ENCODE measurements at regions not wholly inside any gene's neighbourhood (a gene's known extent, or its start where the extent isn't known, plus 50 kb on each side); places are given as distances from the start of the nearest gene placed in this dataset.
A peak's percentile ranks its signal among the peaks of the same experiment; 100 is the strongest.

GRCh38 chr1:168472223-168472622 is 71.6 kb downstream of the XCL2 start:
- H3K27me3 Mint-ChIP-seq (ENCODE audit: low read depth in 3 of 3), result no peaks in the 10 kb centered on the region
- Histone ChIP-seq H3K79me2 (ENCODE audit: insufficient read depth, low read length) (no peaks in the 10 kb centered on the region), H3K9me3 (replicated peaks in 1 of 2; ENCODE audit: control insufficient read depth in 1 of 2, insufficient read depth in 1 of 2, low read length in 2 of 2) (peaks cover 0 to 6% of the 10 kb centered on the region in 2 donors), H3K36me3 (replicated peaks in 1 of 2; ENCODE audit: control insufficient read depth in 1 of 2, insufficient read depth in 2 of 2, low read length in 2 of 2) (no peaks in the 10 kb centered on the region), H3K27ac (ENCODE audit: low read depth in 1 of 2, low read length in 2 of 2) (no peak overlapping the region), H3K27me3 (ENCODE audit: control insufficient read depth in 2 of 2, insufficient read depth in 2 of 2, low read length in 2 of 2) (no peaks in the 10 kb centered on the region), H3K4me2 (replicated peaks; ENCODE audit: extremely low read depth, low read length, poor library complexity, severe bottlenecking) (no peak overlapping the region), H3K4me3 (replicated peaks in 1 of 3; ENCODE audit: low read depth in 2 of 3, low read length in 3 of 3) (no peak overlapping the region), H3K9ac (ENCODE audit: insufficient read depth, low read length, poor library complexity, severe bottlenecking) (no peak overlapping the region), H2AFZ (ENCODE audit: insufficient read depth, low read depth, low read length, poor library complexity, severe bottlenecking) (no peak overlapping the region), H3K4me1 (ENCODE audit: control insufficient read depth in 1 of 2, insufficient read depth in 2 of 2, low read length in 2 of 2) (peaks cover 15 to 34% of the 10 kb centered on the region in 2 donors), H4K20me1 (ENCODE audit: insufficient read depth, low read length) (no peaks in the 10 kb centered on the region)
- H3K9me3 Mint-ChIP-seq, result peaks cover 0 to 24% (median 20%) of the 10 kb centered on the region in 7 donors
- H3K4me1 Mint-ChIP-seq, result peaks cover 37% of the 10 kb centered on the region
- intact Hi-C loops (cut with micrococcal nuclease), result no loop called here
- no peak for TF ChIP-seq CTCF (IDR thresholded peaks at IDR 0.05)
- H3K4me3 Mint-ChIP-seq, result no peak overlapping the region
- peak overlapping the region in 1 of 7 donors; percentile 17 for H3K27ac Mint-ChIP-seq
- peaks cover 0 to 6% of the 10 kb centered on the region in 2 donors for H3K36me3 Mint-ChIP-seq
- no CpG with 5 or more reads among the region's 2 CpGs for WGBS (ENCODE audit: insufficient coverage)
- DNase-seq, result no peak

GRCh38 chr1:168470901-168471431 is 72.8 kb downstream of the XCL2 start:
- peaks cover 39% of the 10 kb centered on the region for H3K4me1 Mint-ChIP-seq

More at GRCh38 chr1:168470901-168471431, 72.8 kb downstream of the XCL2 start:
- H3K27ac ChIP-seq (ENCODE audit: low read depth in 1 of 2, low read length in 2 of 2), result peak overlapping the region in 1 of 2 donors; percentile 32
- H3K9me3 ChIP-seq (replicated peaks in 1 of 2; ENCODE audit: control insufficient read depth in 1 of 2, insufficient read depth in 1 of 2, low read length in 2 of 2), result peaks cover 0 to 6% of the 10 kb centered on the region in 2 donors
- peaks cover 0 to 24% (median 20%) of the 10 kb centered on the region in 7 donors for H3K9me3 Mint-ChIP-seq
- no peaks in the 10 kb centered on the region for H4K20me1 ChIP-seq (ENCODE audit: insufficient read depth, low read length)
- TF ChIP-seq CTCF (IDR thresholded peaks at IDR 0.05), result no peak
- peaks cover 0 to 6% of the 10 kb centered on the region in 2 donors for H3K36me3 Mint-ChIP-seq
- peaks cover 18 to 37% of the 10 kb centered on the region in 2 donors for H3K4me1 ChIP-seq (ENCODE audit: control insufficient read depth in 1 of 2, insufficient read depth in 2 of 2, low read length in 2 of 2)
- no CpG with 5 or more reads among the region's 1 CpG for WGBS (ENCODE audit: insufficient coverage)
- peak in 2 of 3 donors; percentile 51 to 88 for DNase-seq
- no peaks in the 10 kb centered on the region for H3K79me2 ChIP-seq (ENCODE audit: insufficient read depth, low read length)
- no peak overlapping the region for H3K9ac ChIP-seq (ENCODE audit: insufficient read depth, low read length, poor library complexity, severe bottlenecking)
- H2AFZ ChIP-seq (ENCODE audit: insufficient read depth, low read depth, low read length, poor library complexity, severe bottlenecking), result no peak overlapping the region
- no peaks in the 10 kb centered on the region for H3K27me3 Mint-ChIP-seq (ENCODE audit: low read depth in 3 of 3)
- H3K36me3 ChIP-seq (replicated peaks in 1 of 2; ENCODE audit: control insufficient read depth in 1 of 2, insufficient read depth in 2 of 2, low read length in 2 of 2), result no peaks in the 10 kb centered on the region
- H3K27me3 ChIP-seq (ENCODE audit: control insufficient read depth in 2 of 2, insufficient read depth in 2 of 2, low read length in 2 of 2), result no peaks in the 10 kb centered on the region
- H3K4me3 Mint-ChIP-seq, result no peak overlapping the region
- H3K27ac Mint-ChIP-seq, result peak overlapping the region in 1 of 7 donors; percentile 29
- intact Hi-C loops (cut with micrococcal nuclease), result no loop called here
- no peak overlapping the region for H3K4me2 ChIP-seq (replicated peaks; ENCODE audit: extremely low read depth, low read length, poor library complexity, severe bottlenecking)
- no peak overlapping the region for H3K4me3 ChIP-seq (replicated peaks in 1 of 3; ENCODE audit: low read depth in 2 of 3, low read length in 3 of 3)

Measured in CD14-positive monocyte (primary cell).